IMR-90 (cell line): ENCODE measurements at regions not wholly inside any gene's neighbourhood (a gene's known extent, or its start where the extent isn't known, plus 50 kb on each side); places are given as distances from the start of the nearest gene placed in this dataset.

Source experiments
- ATAC-seq: fragments of 200-7000 bp; cut with Tn5 transposase; 2 replicates; pipeline ENCODE4 v1.9.1; 2020; ENCODE audit warnings: low read depth, mild to moderate bottlenecking, moderate library complexity
- BruUV-seq: library from RNA; stranded (reverse); fragments of 400-500 nt; replicated peaks from 2 replicates; lab custom pipeline; 2021; lab: Mats Ljungman, UMichigan
- CTCF ChIA-PET: fragments of 300-600 bp; formaldehyde crosslinking; extraction: SDS; loops from one replicate; lab custom pipeline; 2021; ENCODE audit warnings: antibody characterized with exemption; lab: Yijun Ruan, JAX
- POLR2A ChIA-PET: fragments of 300-600 bp; sonication (Branson Sonifier 250); formaldehyde crosslinking; loops from one replicate; lab custom pipeline; 2022; ENCODE audit warnings: antibody characterized with exemption; ENCODE audit not compliant: unreplicated experiment; lab: Charles Lee
- DNase-seq: peaks from one replicate; pipeline ENCODE4 v3.0.0; 2013
- H2AFZ ChIP-seq: replicated peaks from 2 replicates; pipeline ENCODE3; 2013; ENCODE audit warnings: low read length, mild to moderate bottlenecking; ENCODE audit not compliant: poor library complexity
- H2AK5ac ChIP-seq: 2 replicates; pipeline ENCODE4 v1.6.1; 2013; ENCODE audit warnings: low read depth, low read length, inconsistent platforms
- H2AK9ac ChIP-seq: replicated peaks from 2 replicates; pipeline ENCODE3; 2013; ENCODE audit warnings: mild to moderate bottlenecking, low read depth, low read length, moderate library complexity; ENCODE audit not compliant: poor library complexity
- H2BK120ac ChIP-seq: 2 replicates; pipeline ENCODE4 v1.6.1; 2013; ENCODE audit warnings: low read depth, low read length, inconsistent platforms
- H2BK15ac ChIP-seq: 3 replicates; pipeline ENCODE4 v1.6.1; 2013; ENCODE audit warnings: low read depth, low read length, inconsistent platforms
- H2BK20ac ChIP-seq: 2 replicates; pipeline ENCODE4 v1.6.1; 2013; ENCODE audit warnings: low read depth, mild to moderate bottlenecking, inconsistent platforms, low read length, moderate library complexity
- H2BK5ac ChIP-seq: 2 replicates; pipeline ENCODE4 v1.6.1; 2013; ENCODE audit warnings: mild to moderate bottlenecking, low read depth, low read length, inconsistent platforms; ENCODE audit not compliant: poor library complexity, severe bottlenecking
- H3K14ac ChIP-seq: replicated peaks from 2 replicates; pipeline ENCODE4 v1.6.1; 2013; ENCODE audit warnings: low read depth, low read length, inconsistent platforms
- H3K18ac ChIP-seq: 2 replicates; pipeline ENCODE4 v1.6.1; 2013; ENCODE audit warnings: low read depth, low read length, control low read depth
- H3K23ac ChIP-seq: 2 replicates; pipeline ENCODE4 v1.6.1; 2013; ENCODE audit warnings: low read depth, low read length, inconsistent platforms
- H3K27ac ChIP-seq: 2 replicates; pipeline ENCODE4 v1.5.1; 2013; ENCODE audit warnings: mild to moderate bottlenecking, control low read depth, low read length; ENCODE audit not compliant: insufficient read depth
- H3K27me3 ChIP-seq: 2 replicates; pipeline ENCODE4 v1.6.1; 2013; ENCODE audit warnings: low read length; ENCODE audit not compliant: control insufficient read depth, insufficient read depth
- H3K36me3 ChIP-seq: 2 replicates; pipeline ENCODE4 v1.6.1; 2013; ENCODE audit warnings: low read length, mixed read lengths; ENCODE audit not compliant: control insufficient read depth, insufficient read depth
- H3K4ac ChIP-seq: 2 replicates; pipeline ENCODE4 v1.6.1; 2013; ENCODE audit warnings: low read depth, low read length, inconsistent platforms
- H3K4me1 ChIP-seq: 2 replicates; pipeline ENCODE4 v1.6.1; 2013; ENCODE audit warnings: low read length, mixed read lengths; ENCODE audit not compliant: control insufficient read depth, insufficient read depth
- H3K4me2 ChIP-seq: 2 replicates; pipeline ENCODE4 v1.6.1; 2013; ENCODE audit warnings: low read depth, mild to moderate bottlenecking, control low read depth, low read length, moderate library complexity
- H3K4me3 ChIP-seq: 2 replicates; pipeline ENCODE4 v1.5.1; 2013; ENCODE audit warnings: low read depth, mild to moderate bottlenecking, control low read depth, low read length, moderate library complexity; ENCODE audit not compliant: insufficient read depth
- H3K56ac ChIP-seq: 2 replicates; pipeline ENCODE4 v1.6.1; 2013; ENCODE audit warnings: low read length, inconsistent platforms; ENCODE audit not compliant: insufficient read depth; ENCODE audit errors: extremely low read depth
- H3K79me1 ChIP-seq, 2 experiments: 2 replicates each; pipeline ENCODE4 v1.6.1; 2013; ENCODE audit warnings: low read length in 2 of 2, inconsistent platforms in 1 of 2, low read depth in 1 of 2
- H3K9ac ChIP-seq: 2 replicates; pipeline ENCODE4 v1.6.1; 2013; ENCODE audit warnings: low read depth, low read length, control low read depth
- H3K9me1 ChIP-seq: 2 replicates; pipeline ENCODE4 v1.6.1; 2013; ENCODE audit warnings: low read length, inconsistent platforms; ENCODE audit not compliant: insufficient read depth
- H3K9me3 ChIP-seq: 2 replicates; pipeline ENCODE4 v1.6.1; 2013; ENCODE audit warnings: low read length; ENCODE audit not compliant: control insufficient read depth, insufficient read depth
- H4K20me1 ChIP-seq: 2 replicates; pipeline ENCODE4 v1.6.1; 2013; ENCODE audit warnings: low read length, inconsistent platforms; ENCODE audit not compliant: insufficient read depth
- H4K5ac ChIP-seq: 2 replicates; pipeline ENCODE4 v1.6.1; 2013; ENCODE audit warnings: mild to moderate bottlenecking, low read depth, low read length, control low read depth
- H4K8ac ChIP-seq, 2 experiments: 2 replicates each; pipeline ENCODE4 v1.6.1; 2013; ENCODE audit warnings: low read depth in 2 of 2, low read length in 2 of 2, control low read depth in 1 of 2, inconsistent platforms in 1 of 2
- H4K91ac ChIP-seq: 2 replicates; pipeline ENCODE4 v1.6.1; 2013; ENCODE audit warnings: low read depth, low read length, inconsistent platforms; ENCODE audit not compliant: insufficient read depth
- BHLHE40 ChIP-seq: fragments of 150-350 bp; IDR thresholded peaks from 2 replicates; pipeline ENCODE4 v1.6.1; 2016; ENCODE audit warnings: mild to moderate bottlenecking, low read depth, low read length
- FOS ChIP-seq: fragments of 150-350 bp; IDR thresholded peaks from 2 replicates; pipeline ENCODE4 v1.6.1; 2016; ENCODE audit warnings: low read depth, low read length
- NFE2L2 ChIP-seq: fragments of 150-350 bp; IDR thresholded peaks from 2 replicates; pipeline ENCODE4 v1.6.1; 2016; ENCODE audit warnings: low read depth, mild to moderate bottlenecking, low read length
- POLR2A ChIP-seq: IDR thresholded peaks from 2 replicates; pipeline ENCODE4 v1.6.1; 2012; ENCODE audit warnings: mild to moderate bottlenecking, low read depth, low read length
- SMC3 ChIP-seq: fragments of 150-350 bp; IDR thresholded peaks from 2 replicates; pipeline ENCODE4 v1.6.1; 2016; ENCODE audit warnings: low read depth, mild to moderate bottlenecking, antibody characterized with exemption, low read length, moderate library complexity
- WGBS, 2 experiments: methylation state at CpG; one replicate each; pipeline versions ENCODE4 v1.1.5 to v1.1.7; 2013; ENCODE audit warnings: missing lambda C conversion rate in 2 of 2; ENCODE audit not compliant: insufficient read length in 1 of 2; ENCODE audit errors: extremely low coverage in 2 of 2; 5-methylcytosine and 5-hydroxymethylcytosine counted together
- dilution Hi-C: fragments of 300-500 bp; cut with HindIII; formaldehyde crosslinking; loops from one replicate; pipeline ENCODE4 v1.14.3; 2018; ENCODE audit warnings: low sequenced_read_pairs; ENCODE audit not compliant: unreplicated experiment
- in situ Hi-C: fragments of 300-500 bp; cut with MboI; formaldehyde crosslinking; loops from 3 replicates; pipeline ENCODE4 v1.14.3; 2019; ENCODE audit warnings: low sequenced_read_pairs, inconsistent platforms, mixed read lengths
- intact Hi-C: fragments of 100-400 bp; cut with micrococcal nuclease; formaldehyde crosslinking; loops from 2 replicates; pipeline ENCODE4 v1.10.0; 2022

DNA sequence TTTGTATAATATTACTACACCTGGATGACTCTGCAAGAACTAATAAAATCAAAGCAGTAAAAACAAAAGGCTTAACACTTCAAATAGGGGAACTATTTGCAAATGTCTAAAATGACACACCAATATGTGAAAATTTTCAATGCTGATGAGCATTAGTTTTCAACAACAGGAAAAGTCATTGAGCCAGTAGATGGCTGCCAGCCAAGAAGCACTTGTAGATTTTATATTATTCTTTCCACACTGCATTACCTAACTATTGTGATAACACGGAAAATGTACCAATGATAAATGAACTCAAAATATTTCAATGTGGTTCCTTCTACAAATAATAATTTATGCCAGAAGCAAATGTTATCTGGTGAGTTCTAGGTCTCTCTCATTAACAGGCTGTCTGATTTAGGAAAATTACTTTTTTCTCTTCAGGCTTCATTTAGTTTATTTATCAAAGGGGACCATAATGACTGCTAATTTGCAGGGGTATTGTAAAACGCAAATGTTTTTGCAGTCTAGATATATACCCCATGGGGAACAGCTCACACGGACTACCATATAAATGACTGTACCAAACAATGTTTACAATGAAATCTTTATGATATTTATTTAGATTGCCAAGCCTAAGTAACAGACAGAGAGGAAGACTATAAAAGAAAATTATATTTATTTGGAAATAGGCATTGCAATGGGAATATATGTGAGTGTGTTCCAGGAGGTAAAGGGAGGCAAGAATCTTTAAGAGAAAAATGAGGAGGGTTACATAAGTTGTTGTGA, 407.8 kb downstream of the LIG4 start:
- dilution Hi-C loops = no loop called here
- CTCF ChIA-PET = no interaction called here
- no peak overlapping the region for H3K18ac ChIP-seq

More for the DNA sequence above, 407.8 kb downstream of the LIG4 start:
- Histone ChIP-seq H4K8ac (no peak overlapping the region), H3K4me3 (no peak overlapping the region), H4K5ac (no peak overlapping the region), H3K27me3 (no peaks in the 10 kb centered on the region), H2BK20ac (no peak overlapping the region), H3K4me2 (no peak overlapping the region), H3K9me3 (no peaks in the 10 kb centered on the region), H2BK15ac (no peak overlapping the region), H2BK5ac (no peak overlapping the region), H3K4me1 (peaks cover 9% of the 10 kb centered on the region), H3K23ac (0 out of 2 replicates have a peak overlapping the region, but pooled peaks have one; percentile 17), H4K91ac (no peak overlapping the region), H3K9me1 (peaks cover 11% of the 10 kb centered on the region; the same call in 1 of the 2 replicates), H3K36me3 (no peaks in the 10 kb centered on the region), H3K14ac (no peak overlapping the region), H3K4ac (no peak overlapping the region), H3K9ac (no peak overlapping the region), H3K56ac (no peak overlapping the region), H2AFZ (no peak overlapping the region), H4K20me1 (peaks cover 28% of the 10 kb centered on the region; the same call in 1 of the 2 replicates), H3K27ac (no peak overlapping the region), H3K79me1 (peaks cover 16 to 57% of the 10 kb centered on the region in 2 experiments; a peak in 3 of 4 replicates), H2AK9ac (no peak overlapping the region), H2AK5ac (no peak overlapping the region), H2BK120ac (no peak overlapping the region)
- intact Hi-C loops (no loop called here), in situ Hi-C loops (no loop called here)
- ATAC-seq = no peak
- no TSS peak for BruUV-seq
- TF ChIP-seq FOS (no peak), NFE2L2 (no peak), SMC3 (no peak), BHLHE40 (no peak), POLR2A (no peak)
- POLR2A ChIA-PET = no interaction called here
- no peak for DNase-seq
- WGBS, 2 experiments = no CpG with 5 or more reads among the region's 3 CpGs
